Amniotic epithelial cell (primary cell): ENCODE measurements at regions not wholly inside any gene's neighbourhood (a gene's known extent, or its start where the extent isn't known, plus 50 kb on each side); places are given as distances from the start of the nearest gene placed in this dataset.
"Not testable (repeated sequence)": the region's sequence is repeated elsewhere in the genome, so short reads cannot be mapped to it uniquely, and the experiment has no call there.

Experiments used
- DNase-seq: peaks from one replicate; pipeline ENCODE4 v3.0.0-alpha.2; 2010; ENCODE audit warnings: low read depth

GRCh38 chr3:102332934-102333333 lies 101.9 kb upstream of the ZPLD1 start:
- no peak for DNase-seq

GRCh38 chr3:102336130-102336529 lies 98.7 kb upstream of the ZPLD1 start:
- no peak for DNase-seq

GRCh38 chr3:102339671-102340070 lies 95.1 kb upstream of the ZPLD1 start:
- DNase-seq, result no peak

GRCh38 chr3:102346897-102347296 lies 87.9 kb upstream of the ZPLD1 start:
- no peak for DNase-seq

GRCh38 chr3:102348904-102349303 lies 85.9 kb upstream of the ZPLD1 start:
- DNase-seq, result no peak

GRCh38 chr3:102353148-102353547 lies 81.7 kb upstream of the ZPLD1 start:
- DNase-seq, result no peak

- peak; percentile 7 for DNase-seq
Measured at GRCh38 chr3:102353805-102354204, 81.0 kb upstream of the ZPLD1 start.

GRCh38 chr3:102354818-102355515 lies 79.8 kb upstream of the ZPLD1 start:
- peak; percentile 90 for DNase-seq

GRCh38 chr3:102356506-102356905 lies 78.3 kb upstream of the ZPLD1 start:
- no peak for DNase-seq

- DNase-seq, result not testable (repeated sequence)
Measured at GRCh38 chr3:102357313-102357712, 77.5 kb upstream of the ZPLD1 start.

GRCh38 chr3:102360183-102360860 lies 74.5 kb upstream of the ZPLD1 start:
- no peak for DNase-seq

GRCh38 chr3:102361101-102361500 lies 73.7 kb upstream of the ZPLD1 start:
- no peak for DNase-seq

GRCh38 chr3:102366116-102366515 lies 68.7 kb upstream of the ZPLD1 start:
- DNase-seq, result not testable (repeated sequence)

GRCh38 chr3:102374863-102375634 lies 59.8 kb upstream of the ZPLD1 start:
- DNase-seq, result no peak

- DNase-seq, result no peak
Measured at GRCh38 chr3:102378216-102378615, 56.6 kb upstream of the ZPLD1 start.

- not testable (repeated sequence) for DNase-seq
Measured at GRCh38 chr3:102382201-102382600, 52.6 kb upstream of the ZPLD1 start.
